HUES64 (cell line): ENCODE measurements at regions not wholly inside any gene's neighbourhood (a gene's known extent, or its start where the extent isn't known, plus 50 kb on each side); places are given as distances from the start of the nearest gene placed in this dataset.

Source experiments
- H3K27ac ChIP-seq: 2 replicates; pipeline ENCODE4 v1.7.0; 2013; ENCODE audit warnings: low read depth, low read length, inconsistent platforms
- H3K27me3 ChIP-seq: 2 replicates; pipeline ENCODE4 v1.6.1; 2013; ENCODE audit warnings: mild to moderate bottlenecking, low read length; ENCODE audit not compliant: insufficient read depth
- H3K36me3 ChIP-seq: 2 replicates; pipeline ENCODE4 v1.6.1; 2013; ENCODE audit warnings: mild to moderate bottlenecking, low read length; ENCODE audit not compliant: insufficient read depth
- H3K4me1 ChIP-seq: 2 replicates; pipeline ENCODE4 v1.6.1; 2013; ENCODE audit warnings: mild to moderate bottlenecking, low read length, moderate library complexity; ENCODE audit not compliant: insufficient read depth
- H3K4me3 ChIP-seq: 2 replicates; pipeline ENCODE4 v1.5.1; 2013; ENCODE audit warnings: mild to moderate bottlenecking, low read length, moderate library complexity
- H3K9ac ChIP-seq: 2 replicates; pipeline ENCODE4 v1.6.1; 2013; ENCODE audit warnings: mild to moderate bottlenecking, low read depth, low read length
- H3K9me3 ChIP-seq: 2 replicates; pipeline ENCODE4 v1.6.1; 2013; ENCODE audit warnings: low read depth, low read length; ENCODE audit not compliant: insufficient read depth
- WGBS: fragments of 150-250, 120-280 bp; methylation state at CpG from one replicate; pipeline ENCODE4 v1.1.7; 2013; ENCODE audit warnings: missing lambda C conversion rate; 5-methylcytosine and 5-hydroxymethylcytosine counted together

- 93% methylated on average over 34 of the region's 34 CpGs for WGBS
- Histone ChIP-seq H3K9me3 (no peaks in the 10 kb centered on the region; the same call in 1 of the 2 replicates), H3K27ac (no peak overlapping the region), H3K4me3 (no peak overlapping the region), H3K27me3 (no peaks in the 10 kb centered on the region), H3K9ac (no peak overlapping the region), H3K36me3 (no peaks in the 10 kb centered on the region), H3K4me1 (no peaks in the 10 kb centered on the region)
Observed at GRCh38 chr22:48265000-48265625, 1502.7 kb downstream of the TBC1D22A start.

GRCh38 chr22:48264586-48264985, 1502.1 kb downstream of the TBC1D22A start:
- Histone ChIP-seq H3K4me3 (no peak overlapping the region), H3K27me3 (no peaks in the 10 kb centered on the region), H3K9ac (no peak overlapping the region), H3K9me3 (no peaks in the 10 kb centered on the region; the same call in 1 of the 2 replicates), H3K36me3 (no peaks in the 10 kb centered on the region), H3K4me1 (no peaks in the 10 kb centered on the region), H3K27ac (no peak overlapping the region)
- WGBS, result 97% methylated on average over 14 of the region's 14 CpGs

- 93% methylated on average over 11 of the region's 11 CpGs for WGBS
Observed at GRCh38 chr22:48263791-48264351, 1501.4 kb downstream of the TBC1D22A start.

GRCh38 chr22:48263431-48263765, 1500.9 kb downstream of the TBC1D22A start:
- no peak overlapping the region for H3K4me3 ChIP-seq
- H3K27ac ChIP-seq, result no peak overlapping the region
- H3K9me3 ChIP-seq, result no peaks in the 10 kb centered on the region; the same call in 1 of the 2 replicates
- no peaks in the 10 kb centered on the region for H3K4me1 ChIP-seq
- H3K36me3 ChIP-seq, result no peaks in the 10 kb centered on the region
- H3K27me3 ChIP-seq, result no peaks in the 10 kb centered on the region
- 82% methylated on average over 7 of the region's 7 CpGs for WGBS
- H3K9ac ChIP-seq, result no peak overlapping the region

More at GRCh38 chr22:48263791-48264351, 1501.4 kb downstream of the TBC1D22A start:
- Histone ChIP-seq H3K36me3 (no peaks in the 10 kb centered on the region), H3K27me3 (no peaks in the 10 kb centered on the region), H3K27ac (no peak overlapping the region), H3K9ac (no peak overlapping the region), H3K4me1 (no peaks in the 10 kb centered on the region), H3K4me3 (no peak overlapping the region), H3K9me3 (no peaks in the 10 kb centered on the region; the same call in 1 of the 2 replicates)

- Histone ChIP-seq H3K9me3 (no peaks in the 10 kb centered on the region; the same call in 1 of the 2 replicates), H3K4me3 (no peak overlapping the region), H3K36me3 (no peaks in the 10 kb centered on the region), H3K27ac (no peak overlapping the region), H3K4me1 (no peaks in the 10 kb centered on the region), H3K9ac (no peak overlapping the region), H3K27me3 (no peaks in the 10 kb centered on the region)
- 90% methylated on average over 10 of the region's 10 CpGs for WGBS
Observed at GRCh38 chr22:48262596-48263430, 1500.4 kb downstream of the TBC1D22A start.

GRCh38 chr22:48261706-48262105, 1499.3 kb downstream of the TBC1D22A start:
- Histone ChIP-seq H3K27me3 (no peaks in the 10 kb centered on the region), H3K4me1 (no peaks in the 10 kb centered on the region), H3K9ac (no peak overlapping the region), H3K27ac (no peak overlapping the region), H3K36me3 (no peaks in the 10 kb centered on the region), H3K9me3 (no peaks in the 10 kb centered on the region; the same call in 1 of the 2 replicates), H3K4me3 (no peak overlapping the region)
- 86% methylated on average over 2 of the region's 2 CpGs for WGBS

- Histone ChIP-seq H3K4me1 (no peaks in the 10 kb centered on the region), H3K9ac (no peak overlapping the region), H3K4me3 (no peak overlapping the region), H3K27me3 (no peaks in the 10 kb centered on the region), H3K9me3 (no peaks in the 10 kb centered on the region; the same call in 1 of the 2 replicates), H3K27ac (no peak overlapping the region), H3K36me3 (no peaks in the 10 kb centered on the region)
- 95% methylated on average over 12 of the region's 12 CpGs for WGBS
Observed at GRCh38 chr22:48261048-48261621, 1498.7 kb downstream of the TBC1D22A start.

GRCh38 chr22:48259991-48260670, 1497.7 kb downstream of the TBC1D22A start:
- H3K36me3 ChIP-seq, result no peaks in the 10 kb centered on the region
- H3K4me1 ChIP-seq, result no peaks in the 10 kb centered on the region
- no peak overlapping the region for H3K4me3 ChIP-seq
- no peak overlapping the region for H3K9ac ChIP-seq
- WGBS, result 97% methylated on average over 8 of the region's 8 CpGs
- H3K27me3 ChIP-seq, result no peaks in the 10 kb centered on the region
- H3K27ac ChIP-seq, result no peak overlapping the region
- H3K9me3 ChIP-seq, result no peaks in the 10 kb centered on the region; the same call in 1 of the 2 replicates

- WGBS, result 94% methylated on average over 8 of the region's 8 CpGs
- H3K9me3 ChIP-seq, result no peaks in the 10 kb centered on the region; the same call in 1 of the 2 replicates
- no peak overlapping the region for H3K9ac ChIP-seq
- no peaks in the 10 kb centered on the region for H3K27me3 ChIP-seq
- no peak overlapping the region for H3K4me3 ChIP-seq
- H3K27ac ChIP-seq, result no peak overlapping the region
- H3K36me3 ChIP-seq, result no peaks in the 10 kb centered on the region
- H3K4me1 ChIP-seq, result peaks cover 6% of the 10 kb centered on the region
Observed at GRCh38 chr22:48258811-48259210, 1496.4 kb downstream of the TBC1D22A start.

GRCh38 chr22:48258064-48258701, 1495.7 kb downstream of the TBC1D22A start:
- H3K27me3 ChIP-seq, result no peaks in the 10 kb centered on the region
- no peaks in the 10 kb centered on the region for H3K36me3 ChIP-seq
- no peak overlapping the region for H3K4me3 ChIP-seq
- no peak overlapping the region for H3K9ac ChIP-seq
- no peak overlapping the region for H3K27ac ChIP-seq
- H3K4me1 ChIP-seq, result peaks cover 8% of the 10 kb centered on the region
- H3K9me3 ChIP-seq, result no peaks in the 10 kb centered on the region; the same call in 1 of the 2 replicates
- 92% methylated on average over 11 of the region's 12 CpGs for WGBS
